Spinal cord (tissue), 9 donors: ENCODE measurements at regions not wholly inside any gene's neighbourhood (a gene's known extent, or its start where the extent isn't known, plus 50 kb on each side); places are given as distances from the start of the nearest gene placed in this dataset.
"Not testable (repeated sequence)": the region's sequence is repeated elsewhere in the genome, so short reads cannot be mapped to it uniquely, and the experiment has no call there.

ENCODE experiments used
- DNase-seq, 6 donors: peaks; one replicate each; pipeline versions ENCODE4 v3.0.0 to v3.0.0-alpha.2; 2013 to 2015; ENCODE audit warnings: low spot score in 6 of 6, low read depth in 4 of 6
- H3K27ac ChIP-seq: one replicate; pipeline ENCODE4 v1.5.1; 2013; ENCODE audit warnings: low read depth, low read length, control low read depth
- H3K27me3 ChIP-seq: one replicate; pipeline ENCODE4 v1.6.1; 2013; ENCODE audit warnings: low read length; ENCODE audit not compliant: control insufficient read depth, insufficient read depth
- H3K36me3 ChIP-seq: one replicate; pipeline ENCODE4 v1.6.1; 2013; ENCODE audit warnings: low read length; ENCODE audit not compliant: control insufficient read depth, insufficient read depth
- H3K4me1 ChIP-seq: one replicate; pipeline ENCODE4 v1.6.1; 2013; ENCODE audit warnings: low read length; ENCODE audit not compliant: control insufficient read depth, insufficient read depth
- H3K4me3 ChIP-seq: one replicate; pipeline ENCODE4 v1.5.1; 2013; ENCODE audit warnings: low read depth, low read length, control low read depth
- H3K9me3 ChIP-seq: one replicate; pipeline ENCODE4 v1.6.1; 2013; ENCODE audit warnings: low read length; ENCODE audit not compliant: control insufficient read depth, insufficient read depth
- WGBS: methylation state at CpG from one replicate; pipeline ENCODE4 v1.1.5; 2013; ENCODE audit warnings: missing lambda C conversion rate; ENCODE audit not compliant: insufficient coverage; 5-methylcytosine and 5-hydroxymethylcytosine counted together
- donor health status: healthy.

GRCh38 chr7:55686771-55687170, 114.5 kb upstream of the VOPP1 start:
- not testable (repeated sequence) for H3K4me1 ChIP-seq, H3K9me3 ChIP-seq, DNase-seq, H3K4me3 ChIP-seq, H3K36me3 ChIP-seq, H3K27me3 ChIP-seq, H3K27ac ChIP-seq
- WGBS, result 97% methylated on average over 3 of the region's 7 CpGs

GRCh38 chr7:55683501-55683900, 111.2 kb upstream of the VOPP1 start:
- H3K9me3 ChIP-seq, H3K27ac ChIP-seq, DNase-seq, H3K27me3 ChIP-seq, H3K4me3 ChIP-seq, H3K4me1 ChIP-seq, H3K36me3 ChIP-seq: not testable (repeated sequence)
- 72% methylated on average over 9 of the region's 9 CpGs for WGBS

- not testable (repeated sequence) for H3K36me3 ChIP-seq, H3K27me3 ChIP-seq, H3K9me3 ChIP-seq, DNase-seq, H3K4me1 ChIP-seq, H3K27ac ChIP-seq, H3K4me3 ChIP-seq
- no CpG with 5 or more reads among the region's 1 CpG for WGBS
Measured at GRCh38 chr7:55675589-55675988, 103.3 kb upstream of the VOPP1 start.

GRCh38 chr7:55673525-55673924, 101.2 kb upstream of the VOPP1 start:
- DNase-seq, H3K27me3 ChIP-seq, H3K9me3 ChIP-seq, H3K27ac ChIP-seq, H3K36me3 ChIP-seq, H3K4me3 ChIP-seq, H3K4me1 ChIP-seq: not testable (repeated sequence)

- H3K27me3 ChIP-seq, H3K9me3 ChIP-seq, H3K27ac ChIP-seq, DNase-seq, H3K4me1 ChIP-seq, H3K4me3 ChIP-seq, H3K36me3 ChIP-seq: not testable (repeated sequence)
- WGBS, result no CpG with 5 or more reads among the region's 1 CpG
Measured at GRCh38 chr7:55672084-55672483, 99.8 kb upstream of the VOPP1 start.

- no peak overlapping the region for H3K4me3 ChIP-seq
- no peaks in the 10 kb centered on the region for H3K4me1 ChIP-seq
- WGBS, result no CpG with 5 or more reads among the region's 4 CpGs
- H3K27ac ChIP-seq, result no peak overlapping the region
- DNase-seq, result no peak
- no peaks in the 10 kb centered on the region for H3K36me3 ChIP-seq
- H3K9me3 ChIP-seq, result no peaks in the 10 kb centered on the region
- no peaks in the 10 kb centered on the region for H3K27me3 ChIP-seq
Measured at GRCh38 chr7:55657654-55658053, 85.4 kb upstream of the VOPP1 start.

GRCh38 chr7:55651057-55651456, 78.8 kb upstream of the VOPP1 start:
- Histone ChIP-seq H3K9me3 (no peaks in the 10 kb centered on the region), H3K27ac (no peak overlapping the region), H3K4me1 (no peaks in the 10 kb centered on the region), H3K27me3 (no peaks in the 10 kb centered on the region), H3K4me3 (no peak overlapping the region), H3K36me3 (no peaks in the 10 kb centered on the region)
- 86% methylated on average over 2 of the region's 2 CpGs for WGBS
- DNase-seq, result no peak

GRCh38 chr7:55649238-55649637, 76.9 kb upstream of the VOPP1 start:
- no peaks in the 10 kb centered on the region for H3K9me3 ChIP-seq
- no peaks in the 10 kb centered on the region for H3K36me3 ChIP-seq
- H3K4me1 ChIP-seq, result no peaks in the 10 kb centered on the region
- DNase-seq, result no peak
- WGBS, result 89% methylated on average over 3 of the region's 4 CpGs
- H3K27me3 ChIP-seq, result no peaks in the 10 kb centered on the region
- no peak overlapping the region for H3K4me3 ChIP-seq
- H3K27ac ChIP-seq, result no peak overlapping the region

GRCh38 chr7:55644567-55644966, 72.3 kb upstream of the VOPP1 start:
- H3K27me3 ChIP-seq, result no peaks in the 10 kb centered on the region
- no peaks in the 10 kb centered on the region for H3K4me1 ChIP-seq
- no peaks in the 10 kb centered on the region for H3K36me3 ChIP-seq
- no peak overlapping the region for H3K4me3 ChIP-seq
- H3K27ac ChIP-seq, result no peak overlapping the region
- DNase-seq, result no peak
- H3K9me3 ChIP-seq, result no peaks in the 10 kb centered on the region
- no CpG with 5 or more reads among the region's 3 CpGs for WGBS

GRCh38 chr7:55642266-55642665, 70.0 kb upstream of the VOPP1 start:
- Histone ChIP-seq H3K4me3 (no peak overlapping the region), H3K36me3 (no peaks in the 10 kb centered on the region), H3K4me1 (no peaks in the 10 kb centered on the region), H3K27me3 (no peaks in the 10 kb centered on the region), H3K27ac (no peak overlapping the region), H3K9me3 (no peaks in the 10 kb centered on the region)
- no peak for DNase-seq

- no peaks in the 10 kb centered on the region for H3K36me3 ChIP-seq
- H3K4me3 ChIP-seq, result no peak overlapping the region
- H3K27me3 ChIP-seq, result no peaks in the 10 kb centered on the region
- no peak for DNase-seq
- H3K4me1 ChIP-seq, result no peaks in the 10 kb centered on the region
- no peak overlapping the region for H3K27ac ChIP-seq
- H3K9me3 ChIP-seq, result no peaks in the 10 kb centered on the region
Measured at GRCh38 chr7:55641811-55642210, 69.5 kb upstream of the VOPP1 start.
